Adrenal gland (tissue), 5 donors: ENCODE measurements at regions not wholly inside any gene's neighbourhood (a gene's known extent, or its start where the extent isn't known, plus 50 kb on each side); places are given as distances from the start of the nearest gene placed in this dataset.

Experiments
- POLR2A ChIP-seq, 2 donors: fragments of 450-650 bp; IDR thresholded peaks; one replicate each; pipeline ENCODE4 v1.6.1; 2017; ENCODE audit warnings: antibody characterized with exemption in 2 of 2, mild to moderate bottlenecking in 2 of 2, moderate library complexity in 1 of 2
- TF ChIP-seq, protein P1 (sequence below), 6 experiments: fragments of 450-650 bp in 4 of 6; fragments of 200-600 bp in 2 of 6; sonication (generic) in 1 of 6; IDR thresholded peaks; 1 replicate in 5 of 6; 2 replicates in 1 of 6; pipeline versions ENCODE4 v1.5.1 to v1.8.0; 2016 to 2021; ENCODE audit warnings: antibody characterized with exemption in 6 of 6, mild to moderate bottlenecking in 2 of 6, moderate library complexity in 1 of 6
- donor health status: DM: no; HTN: no; CAD: no.

DNA sequence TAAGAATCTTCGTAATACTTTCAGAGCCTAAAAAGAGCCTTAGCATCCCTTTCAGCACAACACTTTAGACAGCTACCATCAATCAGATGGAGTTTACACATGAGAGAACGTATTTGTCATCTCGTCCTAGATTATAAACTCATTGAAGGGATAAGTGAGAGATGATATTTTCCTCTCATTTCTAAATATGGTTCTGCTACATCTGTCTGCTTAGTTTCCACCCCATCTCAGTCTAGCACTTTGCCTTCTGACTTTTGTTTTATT, 208.4 kb upstream of the CD180 start:
- TF ChIP-seq, protein P1, sequence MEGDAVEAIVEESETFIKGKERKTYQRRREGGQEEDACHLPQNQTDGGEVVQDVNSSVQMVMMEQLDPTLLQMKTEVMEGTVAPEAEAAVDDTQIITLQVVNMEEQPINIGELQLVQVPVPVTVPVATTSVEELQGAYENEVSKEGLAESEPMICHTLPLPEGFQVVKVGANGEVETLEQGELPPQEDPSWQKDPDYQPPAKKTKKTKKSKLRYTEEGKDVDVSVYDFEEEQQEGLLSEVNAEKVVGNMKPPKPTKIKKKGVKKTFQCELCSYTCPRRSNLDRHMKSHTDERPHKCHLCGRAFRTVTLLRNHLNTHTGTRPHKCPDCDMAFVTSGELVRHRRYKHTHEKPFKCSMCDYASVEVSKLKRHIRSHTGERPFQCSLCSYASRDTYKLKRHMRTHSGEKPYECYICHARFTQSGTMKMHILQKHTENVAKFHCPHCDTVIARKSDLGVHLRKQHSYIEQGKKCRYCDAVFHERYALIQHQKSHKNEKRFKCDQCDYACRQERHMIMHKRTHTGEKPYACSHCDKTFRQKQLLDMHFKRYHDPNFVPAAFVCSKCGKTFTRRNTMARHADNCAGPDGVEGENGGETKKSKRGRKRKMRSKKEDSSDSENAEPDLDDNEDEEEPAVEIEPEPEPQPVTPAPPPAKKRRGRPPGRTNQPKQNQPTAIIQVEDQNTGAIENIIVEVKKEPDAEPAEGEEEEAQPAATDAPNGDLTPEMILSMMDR (IDR thresholded peaks at IDR 0.05), result no peak
- no peak for TF ChIP-seq POLR2A (IDR thresholded peaks at IDR 0.05)
